HepG2 (cell line): ENCODE measurements at regions not wholly inside any gene's neighbourhood (a gene's known extent, or its start where the extent isn't known, plus 50 kb on each side); places are given as distances from the start of the nearest gene placed in this dataset.

ENCODE experiments used
- ATAC-seq: fragments of 200-7000 bp; cut with Tn5 transposase; 3 replicates; pipeline ENCODE4 v1.9.1; 2020; ENCODE audit warnings: mild to moderate bottlenecking, moderate library complexity
- BruUV-seq: library from RNA; stranded (reverse); fragments of 400-500 nt; replicated peaks from 2 replicates; lab custom pipeline; 2021; lab: Mats Ljungman, UMichigan
- CTCF ChIA-PET: fragments of 300-600 bp; formaldehyde crosslinking; extraction: SDS; loops from one replicate; lab custom pipeline; 2021; ENCODE audit warnings: low total read pairs, inconsistent platforms, low intra/inter-chr PET ratio; lab: Yijun Ruan, JAX
- POLR2A ChIA-PET: fragments of 350-600 bp; sonication (Branson Sonifier 250); formaldehyde crosslinking; loops from one replicate; lab custom pipeline; 2020; ENCODE audit warnings: antibody characterized with exemption, inconsistent platforms; lab: Yijun Ruan, JAX
- DNase-seq: peaks from one replicate; pipeline ENCODE4 v3.0.0-alpha.2; 2015; ENCODE audit warnings: low spot score
- FAIRE-seq: peaks from 3 replicates; lab custom pipeline; 2011; peaks lifted over from hg19 to GRCh38; lab: Jason Lieb, UNC
- H2AFZ ChIP-seq: one replicate; pipeline ENCODE4 v1.6.1; 2011; ENCODE audit warnings: low read length, inconsistent platforms
- H3K27ac ChIP-seq: fragments of 300-600 bp; 3 replicates; pipeline ENCODE4 v1.8.0; 2011; ENCODE audit warnings: mixed run types, mild to moderate bottlenecking, mixed read lengths, low read length, inconsistent platforms; ENCODE audit not compliant: insufficient read depth; ENCODE audit errors: extremely low read length
- H3K27me3 ChIP-seq, 2 experiments: fragments of 200-600 bp in 1 of 2; 2 replicates in 1 of 2; 3 replicates in 1 of 2; pipeline versions ENCODE4 v1.6.0 to v1.8.0; 2011; ENCODE audit warnings: low read length in 2 of 2, mild to moderate bottlenecking in 2 of 2, moderate library complexity in 2 of 2, inconsistent platforms in 1 of 2; ENCODE audit not compliant: insufficient read depth in 2 of 2, control insufficient read depth in 1 of 2
- H3K36me3 ChIP-seq, 2 experiments: fragments of 200-600 bp in 1 of 2; replicated peaks in 1 of 2; 2 replicates in 1 of 2; 3 replicates in 1 of 2; pipeline versions ENCODE4 v1.5.1 to v1.8.0; 2011; ENCODE audit warnings: low read length in 2 of 2, inconsistent platforms in 1 of 2; ENCODE audit not compliant: insufficient read depth in 2 of 2, control insufficient read depth in 1 of 2
- H3K4me1 ChIP-seq: 2 replicates; pipeline ENCODE4 v1.5.1; 2012; ENCODE audit warnings: low read length, inconsistent platforms; ENCODE audit not compliant: insufficient read depth
- H3K4me2 ChIP-seq: 2 replicates; pipeline ENCODE4 v1.6.0; 2011; ENCODE audit warnings: low read depth, low read length, inconsistent platforms
- H3K4me3 ChIP-seq, 3 experiments: fragments of 200-600 bp in 1 of 3; sonication (generic), shearing (Covaris generic) in 1 of 3; replicated peaks in 1 of 3; 2 replicates each; pipeline ENCODE4 v1.5.1; 2011 to 2016; ENCODE audit warnings: low read length in 3 of 3, inconsistent platforms in 2 of 3, low read depth in 2 of 3, mild to moderate bottlenecking in 2 of 3, control low read depth in 1 of 3, mixed read lengths in 1 of 3; ENCODE audit not compliant: insufficient read depth in 1 of 3
- H3K79me2 ChIP-seq: one replicate; pipeline ENCODE4 v1.6.1; 2011; ENCODE audit warnings: low read length, inconsistent platforms; ENCODE audit not compliant: insufficient read depth
- H3K9ac ChIP-seq: 2 replicates; pipeline ENCODE4 v1.6.0; 2011; ENCODE audit warnings: mild to moderate bottlenecking, low read depth, low read length, inconsistent platforms; ENCODE audit not compliant: insufficient read depth
- H3K9me3 ChIP-seq: 2 replicates; pipeline ENCODE4 v1.5.1; 2012; ENCODE audit warnings: mild to moderate bottlenecking, low read length
- H4K20me1 ChIP-seq: 2 replicates; pipeline ENCODE4 v1.6.0; 2011; ENCODE audit warnings: inconsistent platforms, mild to moderate bottlenecking, low read length, moderate library complexity; ENCODE audit not compliant: insufficient read depth
- ARID2 ChIP-seq: sonication (generic); formaldehyde crosslinking; IDR thresholded peaks from 2 replicates; pipeline ENCODE4 v1.8.1; 2022; ENCODE audit warnings: mild to moderate bottlenecking, missing genetic modification reagents, borderline replicate concordance
- HMG20A ChIP-seq: IDR thresholded peaks from 2 replicates; pipeline ENCODE4 v1.6.1; 2016; ENCODE audit warnings: borderline replicate concordance
- HOXA7 ChIP-seq: sonication (generic); formaldehyde crosslinking; IDR thresholded peaks from 2 replicates; pipeline ENCODE4 v1.8.1; 2022; ENCODE audit warnings: mild to moderate bottlenecking, missing genetic modification reagents, moderate library complexity
- IRX3 ChIP-seq: sonication (generic); formaldehyde crosslinking; IDR thresholded peaks from 2 replicates; pipeline ENCODE4 v1.8.1; 2023; ENCODE audit warnings: mild to moderate bottlenecking, low read depth, missing genetic modification reagents, borderline replicate concordance
- MLLT10 ChIP-seq: sonication (generic); formaldehyde crosslinking; IDR thresholded peaks from 2 replicates; pipeline ENCODE4 v1.4.0; 2020; ENCODE audit warnings: missing genetic modification reagents
- PRDM4 ChIP-seq: sonication (generic); formaldehyde crosslinking; IDR thresholded peaks from 2 replicates; pipeline ENCODE4 v1.9.0; 2021; ENCODE audit warnings: missing genetic modification reagents, borderline replicate concordance
- WIZ ChIP-seq: sonication (generic); formaldehyde crosslinking; IDR thresholded peaks from 2 replicates; pipeline ENCODE4 v1.5.1; 2020; ENCODE audit warnings: mild to moderate bottlenecking, missing genetic modification reagents
- ZMAT3 ChIP-seq: sonication (generic); formaldehyde crosslinking; conservative IDR thresholded peaks from 2 replicates; pipeline ENCODE4 v1.7.0; 2021; ENCODE audit warnings: missing genetic modification reagents
- ZNF205 ChIP-seq: IDR thresholded peaks from 2 replicates; pipeline ENCODE4 v1.6.1; 2018; ENCODE audit warnings: missing biosample characterization, missing genetic modification reagents
- ZSCAN20 ChIP-seq: sonication (generic); formaldehyde crosslinking; IDR thresholded peaks from 2 replicates; pipeline ENCODE4 v1.4.0; 2020; ENCODE audit warnings: missing genetic modification reagents, mild to moderate bottlenecking, borderline replicate concordance
- WGBS: methylation state at CpG from one replicate; pipeline ENCODE4 v1.1.6; 2017; ENCODE audit warnings: low lambda C conversion rate; 5-methylcytosine and 5-hydroxymethylcytosine counted together
- in situ Hi-C: cut with HindIII; loops from 2 replicates; pipeline ENCODE4 v1.10.0; 2017; ENCODE audit warnings: low pct_unique_long_range_greater_than_20kb; ENCODE audit not compliant: extremely low pct_ligation_motif_present
- intact Hi-C: fragments of 100-400 bp; cut with micrococcal nuclease; formaldehyde crosslinking; loops from one replicate; pipeline ENCODE4 v1.10.0; 2022; ENCODE audit not compliant: unreplicated experiment
- TF ChIP-seq, protein P1 (sequence below): sonication (generic); formaldehyde crosslinking; IDR thresholded peaks from 2 replicates; pipeline ENCODE4 v1.4.0; 2020; ENCODE audit warnings: missing genetic modification reagents
- TF ChIP-seq, protein P2 (sequence below): sonication (generic); formaldehyde crosslinking; IDR thresholded peaks from 2 replicates; pipeline ENCODE4; 2020; ENCODE audit warnings: missing genetic modification reagents, mild to moderate bottlenecking, borderline replicate concordance
- TF ChIP-seq, protein P3 (sequence below): sonication (generic); formaldehyde crosslinking; IDR thresholded peaks from 2 replicates; pipeline ENCODE4 v1.4.0; 2020; ENCODE audit warnings: mild to moderate bottlenecking, missing genetic modification reagents
- TF ChIP-seq, protein P4 (sequence below): sonication (generic); formaldehyde crosslinking; IDR thresholded peaks from 2 replicates; pipeline ENCODE4 v1.5.0; 2020; ENCODE audit warnings: mild to moderate bottlenecking, low read depth, missing genetic modification reagents, borderline replicate concordance
- TF ChIP-seq, protein P5 (sequence below), 2 experiments: fragments of 450-650 bp in 1 of 2; sonication (generic) in 1 of 2; formaldehyde crosslinking; IDR thresholded peaks; 2 replicates each; pipeline versions ENCODE4 v1.5.0 to v1.8.0; 2020 to 2022; ENCODE audit warnings: mild to moderate bottlenecking in 1 of 2, missing genetic modification reagents in 1 of 2

GRCh38 chr4:52251864-52252263 lies 200.8 kb downstream of the SPATA18 start:
- no peak for DNase-seq
- no peak overlapping the region for H3K4me3 ChIP-seq
- 5% methylated on average over 2 of the region's 2 CpGs for WGBS
- H4K20me1 ChIP-seq = no peaks in the 10 kb centered on the region
- no peak for FAIRE-seq
- POLR2A ChIA-PET = no interaction called here
- no peaks in the 10 kb centered on the region for H3K4me1 ChIP-seq
- no peak overlapping the region for H3K9ac ChIP-seq
- CTCF ChIA-PET = no interaction called here
- H3K27ac ChIP-seq = no peak overlapping the region
- H3K79me2 ChIP-seq = no peaks in the 10 kb centered on the region
- in situ Hi-C loops = no loop called here
- H2AFZ ChIP-seq = no peak overlapping the region
- no TSS peak for BruUV-seq
- H3K36me3 ChIP-seq = no peaks in the 10 kb centered on the region
- intact Hi-C loops = no loop called here
- H3K4me2 ChIP-seq = no peak overlapping the region
- no peaks in the 10 kb centered on the region; a peak in 1 of 5 replicates for H3K27me3 ChIP-seq
- no peak for ATAC-seq
- H3K9me3 ChIP-seq = no peaks in the 10 kb centered on the region
- TF ChIP-seq, protein P1, sequence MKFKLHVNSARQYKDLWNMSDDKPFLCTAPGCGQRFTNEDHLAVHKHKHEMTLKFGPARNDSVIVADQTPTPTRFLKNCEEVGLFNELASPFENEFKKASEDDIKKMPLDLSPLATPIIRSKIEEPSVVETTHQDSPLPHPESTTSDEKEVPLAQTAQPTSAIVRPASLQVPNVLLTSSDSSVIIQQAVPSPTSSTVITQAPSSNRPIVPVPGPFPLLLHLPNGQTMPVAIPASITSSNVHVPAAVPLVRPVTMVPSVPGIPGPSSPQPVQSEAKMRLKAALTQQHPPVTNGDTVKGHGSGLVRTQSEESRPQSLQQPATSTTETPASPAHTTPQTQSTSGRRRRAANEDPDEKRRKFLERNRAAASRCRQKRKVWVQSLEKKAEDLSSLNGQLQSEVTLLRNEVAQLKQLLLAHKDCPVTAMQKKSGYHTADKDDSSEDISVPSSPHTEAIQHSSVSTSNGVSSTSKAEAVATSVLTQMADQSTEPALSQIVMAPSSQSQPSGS (CRISPR knock-in tag) = no peak
- no peak for TF ChIP-seq ZMAT3
- TF ChIP-seq, protein P2, sequence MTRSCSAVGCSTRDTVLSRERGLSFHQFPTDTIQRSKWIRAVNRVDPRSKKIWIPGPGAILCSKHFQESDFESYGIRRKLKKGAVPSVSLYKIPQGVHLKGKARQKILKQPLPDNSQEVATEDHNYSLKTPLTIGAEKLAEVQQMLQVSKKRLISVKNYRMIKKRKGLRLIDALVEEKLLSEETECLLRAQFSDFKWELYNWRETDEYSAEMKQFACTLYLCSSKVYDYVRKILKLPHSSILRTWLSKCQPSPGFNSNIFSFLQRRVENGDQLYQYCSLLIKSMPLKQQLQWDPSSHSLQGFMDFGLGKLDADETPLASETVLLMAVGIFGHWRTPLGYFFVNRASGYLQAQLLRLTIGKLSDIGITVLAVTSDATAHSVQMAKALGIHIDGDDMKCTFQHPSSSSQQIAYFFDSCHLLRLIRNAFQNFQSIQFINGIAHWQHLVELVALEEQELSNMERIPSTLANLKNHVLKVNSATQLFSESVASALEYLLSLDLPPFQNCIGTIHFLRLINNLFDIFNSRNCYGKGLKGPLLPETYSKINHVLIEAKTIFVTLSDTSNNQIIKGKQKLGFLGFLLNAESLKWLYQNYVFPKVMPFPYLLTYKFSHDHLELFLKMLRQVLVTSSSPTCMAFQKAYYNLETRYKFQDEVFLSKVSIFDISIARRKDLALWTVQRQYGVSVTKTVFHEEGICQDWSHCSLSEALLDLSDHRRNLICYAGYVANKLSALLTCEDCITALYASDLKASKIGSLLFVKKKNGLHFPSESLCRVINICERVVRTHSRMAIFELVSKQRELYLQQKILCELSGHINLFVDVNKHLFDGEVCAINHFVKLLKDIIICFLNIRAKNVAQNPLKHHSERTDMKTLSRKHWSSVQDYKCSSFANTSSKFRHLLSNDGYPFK = no peak
- TF ChIP-seq, protein P3, sequence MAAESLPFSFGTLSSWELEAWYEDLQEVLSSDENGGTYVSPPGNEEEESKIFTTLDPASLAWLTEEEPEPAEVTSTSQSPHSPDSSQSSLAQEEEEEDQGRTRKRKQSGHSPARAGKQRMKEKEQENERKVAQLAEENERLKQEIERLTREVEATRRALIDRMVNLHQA (CRISPR knock-in tag) = no peak
- TF ChIP-seq ZSCAN20 (CRISPR knock-in tag) = no peak
- TF ChIP-seq, protein P4, sequence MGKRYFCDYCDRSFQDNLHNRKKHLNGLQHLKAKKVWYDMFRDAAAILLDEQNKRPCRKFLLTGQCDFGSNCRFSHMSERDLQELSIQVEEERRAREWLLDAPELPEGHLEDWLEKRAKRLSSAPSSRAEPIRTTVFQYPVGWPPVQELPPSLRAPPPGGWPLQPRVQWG (CRISPR knock-in tag) = no peak
- no peak for TF ChIP-seq HMG20A (CRISPR knock-in tag)
- TF ChIP-seq ZNF205 (CRISPR knock-in tag) = no peak
- no peak for TF ChIP-seq ARID2 (CRISPR knock-in tag)
- no peak for TF ChIP-seq PRDM4
- TF ChIP-seq WIZ = no peak
- TF ChIP-seq, protein P5, sequence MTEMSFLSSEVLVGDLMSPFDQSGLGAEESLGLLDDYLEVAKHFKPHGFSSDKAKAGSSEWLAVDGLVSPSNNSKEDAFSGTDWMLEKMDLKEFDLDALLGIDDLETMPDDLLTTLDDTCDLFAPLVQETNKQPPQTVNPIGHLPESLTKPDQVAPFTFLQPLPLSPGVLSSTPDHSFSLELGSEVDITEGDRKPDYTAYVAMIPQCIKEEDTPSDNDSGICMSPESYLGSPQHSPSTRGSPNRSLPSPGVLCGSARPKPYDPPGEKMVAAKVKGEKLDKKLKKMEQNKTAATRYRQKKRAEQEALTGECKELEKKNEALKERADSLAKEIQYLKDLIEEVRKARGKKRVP (CRISPR knock-in tag; IDR thresholded peaks at IDR 0.05) = no peak
- no peak for TF ChIP-seq MLLT10 (CRISPR knock-in tag)
- TF ChIP-seq HOXA7 (CRISPR knock-in tag) = no peak
- TF ChIP-seq IRX3 (CRISPR knock-in tag) = no peak
